ENCODE measurements at regions not wholly inside any gene's neighbourhood (a gene's known extent, or its start where the extent isn't known, plus 50 kb on each side); places are given as distances from the start of the nearest gene placed in this dataset.

DNA sequence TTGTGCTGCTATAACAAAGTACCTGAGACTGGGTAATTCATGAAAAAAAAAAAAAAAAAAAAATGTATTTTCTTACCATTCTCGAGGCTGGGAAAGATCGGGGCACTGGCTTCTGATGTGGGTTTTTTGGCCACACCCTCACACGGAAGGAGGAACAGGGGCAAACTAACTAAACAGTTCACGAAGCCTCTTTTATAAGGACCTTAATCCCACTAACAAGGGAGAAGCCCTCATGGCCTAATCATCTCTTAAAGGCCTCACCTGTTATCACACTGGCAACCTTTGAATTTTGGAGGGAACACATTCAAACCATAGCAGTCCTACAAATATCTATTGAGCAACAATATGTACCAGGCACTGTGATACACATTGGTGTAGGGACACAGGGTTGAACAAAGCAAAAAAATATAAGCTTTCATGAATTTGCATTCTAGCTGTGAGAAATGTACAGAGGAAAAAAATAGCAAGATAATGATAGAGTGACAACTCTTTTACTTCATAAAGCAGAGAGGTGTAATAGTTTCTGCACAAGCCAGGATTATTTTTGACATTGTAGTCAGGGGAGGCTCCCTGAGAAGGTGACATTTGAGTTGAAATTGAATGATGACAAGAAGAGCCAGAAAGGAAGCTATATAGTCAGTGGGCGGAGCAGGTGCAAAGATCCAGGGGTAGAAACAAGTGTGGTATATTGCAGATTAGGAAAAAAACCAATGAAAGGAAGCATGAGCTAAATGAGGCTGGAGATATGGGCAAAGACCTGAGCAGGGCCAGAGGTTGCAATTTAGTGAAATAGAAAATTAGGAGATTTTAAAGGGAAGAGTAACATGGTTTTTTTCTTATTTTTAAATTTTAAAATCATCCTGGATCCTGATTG is 68.1 kb upstream of the GRAMD2B start:
- DNase-seq (ENCODE audit: low read depth) = no peak
- TF ChIP-seq, protein P1, sequence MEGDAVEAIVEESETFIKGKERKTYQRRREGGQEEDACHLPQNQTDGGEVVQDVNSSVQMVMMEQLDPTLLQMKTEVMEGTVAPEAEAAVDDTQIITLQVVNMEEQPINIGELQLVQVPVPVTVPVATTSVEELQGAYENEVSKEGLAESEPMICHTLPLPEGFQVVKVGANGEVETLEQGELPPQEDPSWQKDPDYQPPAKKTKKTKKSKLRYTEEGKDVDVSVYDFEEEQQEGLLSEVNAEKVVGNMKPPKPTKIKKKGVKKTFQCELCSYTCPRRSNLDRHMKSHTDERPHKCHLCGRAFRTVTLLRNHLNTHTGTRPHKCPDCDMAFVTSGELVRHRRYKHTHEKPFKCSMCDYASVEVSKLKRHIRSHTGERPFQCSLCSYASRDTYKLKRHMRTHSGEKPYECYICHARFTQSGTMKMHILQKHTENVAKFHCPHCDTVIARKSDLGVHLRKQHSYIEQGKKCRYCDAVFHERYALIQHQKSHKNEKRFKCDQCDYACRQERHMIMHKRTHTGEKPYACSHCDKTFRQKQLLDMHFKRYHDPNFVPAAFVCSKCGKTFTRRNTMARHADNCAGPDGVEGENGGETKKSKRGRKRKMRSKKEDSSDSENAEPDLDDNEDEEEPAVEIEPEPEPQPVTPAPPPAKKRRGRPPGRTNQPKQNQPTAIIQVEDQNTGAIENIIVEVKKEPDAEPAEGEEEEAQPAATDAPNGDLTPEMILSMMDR (conservative IDR thresholded peaks at IDR 0.05; ENCODE audit: low read length) = no peak
- no peak overlapping the region for H3K4me3 ChIP-seq (ENCODE audit: low read length)

DNA sequence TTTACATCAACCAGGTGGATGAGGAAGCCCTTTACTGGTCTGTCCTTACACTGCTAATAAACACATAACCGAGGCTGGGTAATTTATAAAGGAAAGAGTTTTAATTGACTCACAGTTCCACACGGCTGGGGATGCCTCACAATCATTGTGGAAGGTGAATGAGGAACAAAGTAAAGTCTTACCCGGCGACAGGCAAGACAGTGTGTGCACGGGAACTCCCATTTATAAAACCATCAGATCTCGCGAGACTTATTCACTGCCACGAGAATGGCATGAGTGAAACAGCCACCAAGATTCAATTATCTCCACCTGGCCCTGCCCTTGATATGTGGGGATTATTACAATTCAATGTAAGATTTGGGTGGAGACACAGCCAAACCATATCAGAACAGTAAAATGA is 67.3 kb upstream of the GRAMD2B start:
- TF ChIP-seq, protein P1 (conservative IDR thresholded peaks at IDR 0.05; ENCODE audit: low read length) = no peak
- no peak overlapping the region for H3K4me3 ChIP-seq (ENCODE audit: low read length)

DNA sequence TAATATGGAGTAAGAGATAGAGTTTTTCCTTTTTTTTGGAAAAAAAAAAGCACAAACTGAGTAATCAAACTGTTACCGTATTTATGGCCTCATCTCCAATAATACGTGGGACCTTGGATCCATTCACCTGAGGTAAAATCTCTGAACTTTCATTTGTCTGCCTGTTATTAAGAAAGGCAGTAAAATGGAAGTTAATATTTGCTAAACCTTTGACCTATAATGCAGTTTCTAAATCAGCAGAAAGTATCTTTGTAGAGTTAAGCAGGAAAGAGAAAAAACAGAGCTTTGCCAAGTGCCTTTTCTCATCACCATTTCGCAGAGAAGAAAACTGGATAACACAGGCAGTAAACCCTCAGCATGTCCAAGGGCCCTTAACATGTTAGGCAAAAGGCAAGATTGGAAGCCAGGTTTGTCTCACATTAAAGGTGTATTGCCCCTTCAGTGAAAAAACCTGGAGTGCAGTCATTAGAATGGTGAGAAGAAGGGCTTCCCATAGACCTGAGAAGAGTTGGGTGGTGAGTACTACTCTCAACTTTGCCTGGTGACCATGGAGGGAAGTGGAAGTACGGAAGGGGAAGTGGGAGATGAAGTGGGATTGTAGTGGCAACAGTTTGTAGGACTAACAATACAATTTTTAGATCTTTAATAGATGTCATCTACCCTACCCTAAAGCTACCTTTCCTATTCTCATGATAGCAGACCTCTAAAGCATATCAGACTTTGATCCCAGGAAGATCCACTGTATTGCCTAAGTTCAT is 65.4 kb upstream of the GRAMD2B start:
- DNase-seq (ENCODE audit: low read depth) = no peak
- no peak overlapping the region for H3K4me3 ChIP-seq (ENCODE audit: low read length)
- TF ChIP-seq, protein P1 (conservative IDR thresholded peaks at IDR 0.05; ENCODE audit: low read length) = no peak

More for the DNA sequence above, 67.3 kb upstream of the GRAMD2B start:
- DNase-seq (ENCODE audit: low read depth) = no peak

DNA sequence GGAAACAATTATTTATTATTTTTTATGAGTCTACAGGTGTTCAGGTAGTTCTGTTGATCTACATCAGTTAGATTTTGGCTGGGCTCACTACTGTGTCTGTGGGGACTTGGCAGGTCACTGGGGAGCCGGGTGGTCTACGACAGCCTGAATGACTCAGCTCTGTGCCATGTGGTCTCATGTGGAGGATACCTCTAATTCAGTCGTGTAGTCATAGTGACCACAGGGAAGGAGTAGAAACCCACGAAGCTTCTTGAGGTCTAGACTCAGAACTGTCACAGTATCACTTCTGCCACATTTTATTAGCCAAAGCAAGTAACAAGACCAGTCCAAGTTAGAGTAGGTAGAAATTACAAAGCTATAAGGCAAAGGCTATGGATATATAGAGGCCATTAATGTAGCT is 64.7 kb upstream of the GRAMD2B start:
- no peak overlapping the region for H3K4me3 ChIP-seq (ENCODE audit: low read length)
- DNase-seq (ENCODE audit: low read depth) = peak; percentile 54
- TF ChIP-seq, protein P1 (conservative IDR thresholded peaks at IDR 0.05; ENCODE audit: low read length) = no peak

DNA sequence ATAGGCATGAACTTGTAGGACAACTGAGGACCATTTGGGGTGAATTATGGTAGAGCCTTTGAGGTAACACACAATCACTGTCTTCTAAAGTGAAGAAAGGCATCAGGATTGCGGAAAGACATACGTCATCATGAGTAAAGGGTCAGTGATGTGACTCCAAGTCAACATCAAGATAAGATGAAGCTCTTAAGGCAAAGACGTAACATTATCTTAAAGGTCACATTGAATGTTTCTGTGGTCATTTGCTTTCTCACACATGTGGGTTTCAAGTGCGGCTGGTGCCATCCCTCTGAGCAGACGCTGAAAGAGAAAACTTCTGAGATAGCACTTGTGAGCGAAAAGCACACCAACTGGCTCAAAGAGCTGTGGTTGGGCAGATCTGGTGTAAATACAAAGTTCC is 63.3 kb upstream of the GRAMD2B start:
- TF ChIP-seq, protein P1 (conservative IDR thresholded peaks at IDR 0.05; ENCODE audit: low read length) = no peak
- H3K4me3 ChIP-seq (ENCODE audit: low read length) = no peak overlapping the region
- DNase-seq (ENCODE audit: low read depth) = no peak

DNA sequence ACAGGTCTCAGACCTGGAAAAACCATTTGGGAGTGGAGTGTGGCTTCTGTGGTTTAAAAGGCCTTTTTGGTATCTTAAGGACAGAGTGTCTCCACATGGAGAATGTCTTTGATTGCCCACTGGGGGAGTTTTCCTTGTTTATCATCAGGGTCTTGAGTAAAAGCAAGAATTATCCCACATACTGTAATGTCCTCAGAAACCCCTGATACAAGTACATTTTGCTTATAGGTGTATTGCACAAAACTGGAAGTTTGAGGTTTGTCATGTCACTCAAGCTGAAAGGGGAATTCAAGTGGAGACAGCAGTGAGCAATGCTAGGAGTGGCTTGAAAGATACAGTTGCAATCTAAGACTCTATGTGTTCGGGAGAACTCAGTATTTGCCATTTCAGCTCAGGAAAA is 62.7 kb upstream of the GRAMD2B start:
- no peak for DNase-seq (ENCODE audit: low read depth)
- no peak overlapping the region for H3K4me3 ChIP-seq (ENCODE audit: low read length)
- TF ChIP-seq, protein P1 (conservative IDR thresholded peaks at IDR 0.05; ENCODE audit: low read length) = no peak
